ENCODE measurements at regions not wholly inside any gene's neighbourhood (a gene's known extent, or its start where the extent isn't known, plus 50 kb on each side); places are given as distances from the start of the nearest gene placed in this dataset.

- DNase-seq (ENCODE audit: extremely low spot score), result no peak
- intact Hi-C loops (cut with DNase I), result no loop called here
- Histone ChIP-seq H3K27me3 (peaks cover 0 to 28% (median 0%) of the 10 kb centered on the region in 4 donors), H3K4me1 (peaks cover 0 to 14% (median 0%) of the 10 kb centered on the region in 4 donors), H3K4me3 (no peak overlapping the region), H3K36me3 (no peaks in the 10 kb centered on the region), H3K27ac (replicated peaks in 1 of 4) (no peak overlapping the region), H3K9me3 (no peaks in the 10 kb centered on the region)
- no peak for TF ChIP-seq CTCF (IDR thresholded peaks at IDR 0.05)
- TF ChIP-seq POLR2AphosphoS5 (IDR thresholded peaks at IDR 0.05), result no peak
- TF ChIP-seq POLR2A (IDR thresholded peaks at IDR 0.05; ENCODE audit: low read depth), result no peak
- no peak for TF ChIP-seq EP300 (IDR thresholded peaks at IDR 0.05)
- WGBS, result 86% methylated on average over 8 of the region's 8 CpGs
Observed at GRCh38 chr2:3043726-3044125, 333.9 kb downstream of the EIPR1 start.

- TF ChIP-seq POLR2A (IDR thresholded peaks at IDR 0.05; ENCODE audit: low read depth) (no peak), POLR2AphosphoS5 (IDR thresholded peaks at IDR 0.05) (no peak), CTCF (IDR thresholded peaks at IDR 0.05) (no peak), EP300 (IDR thresholded peaks at IDR 0.05) (no peak)
Observed at GRCh38 chr2:3042601-3043585, 334.7 kb downstream of the EIPR1 start.

GRCh38 chr2:3041841-3042600, 335.6 kb downstream of the EIPR1 start:
- WGBS, result 47% methylated on average over 22 of the region's 25 CpGs
- no peak overlapping the region for H3K27ac ChIP-seq (replicated peaks in 1 of 4)

More at GRCh38 chr2:3042601-3043585, 334.7 kb downstream of the EIPR1 start:
- Histone ChIP-seq H3K4me1 (peaks cover 0 to 14% (median 0%) of the 10 kb centered on the region in 4 donors), H3K4me3 (no peak overlapping the region), H3K27ac (replicated peaks in 1 of 4) (no peak overlapping the region), H3K36me3 (no peaks in the 10 kb centered on the region), H3K9me3 (no peaks in the 10 kb centered on the region), H3K27me3 (peaks cover 0 to 29% (median 0%) of the 10 kb centered on the region in 4 donors)
- 81% methylated on average over 19 of the region's 20 CpGs for WGBS
- intact Hi-C loops (cut with DNase I), result no loop called here
- no peak for DNase-seq (ENCODE audit: extremely low spot score)

GRCh38 chr2:3041246-3041645, 336.4 kb downstream of the EIPR1 start:
- Histone ChIP-seq H3K4me3 (no peak overlapping the region), H3K9me3 (no peaks in the 10 kb centered on the region), H3K36me3 (no peaks in the 10 kb centered on the region), H3K4me1 (peaks cover 0 to 14% (median 0%) of the 10 kb centered on the region in 4 donors), H3K27ac (replicated peaks in 1 of 4) (no peak overlapping the region), H3K27me3 (peaks cover 0 to 29% (median 0%) of the 10 kb centered on the region in 4 donors)
- TF ChIP-seq CTCF (IDR thresholded peaks at IDR 0.05), result no peak
- no peak for TF ChIP-seq POLR2A (IDR thresholded peaks at IDR 0.05; ENCODE audit: low read depth)
- no peak for TF ChIP-seq POLR2AphosphoS5 (IDR thresholded peaks at IDR 0.05)
- no peak for TF ChIP-seq EP300 (IDR thresholded peaks at IDR 0.05)
- 65% methylated on average over 12 of the region's 17 CpGs for WGBS
- no peak for DNase-seq (ENCODE audit: extremely low spot score)
- intact Hi-C loops (cut with DNase I), result no loop called here

More at GRCh38 chr2:3041841-3042600, 335.6 kb downstream of the EIPR1 start:
- peaks cover 0 to 29% (median 0%) of the 10 kb centered on the region in 4 donors for H3K27me3 ChIP-seq
- no peaks in the 10 kb centered on the region for H3K9me3 ChIP-seq
- DNase-seq (ENCODE audit: extremely low spot score), result no peak
- TF ChIP-seq CTCF (IDR thresholded peaks at IDR 0.05), result no peak
- no peak for TF ChIP-seq POLR2A (IDR thresholded peaks at IDR 0.05; ENCODE audit: low read depth)
- no peak for TF ChIP-seq POLR2AphosphoS5 (IDR thresholded peaks at IDR 0.05)
- TF ChIP-seq EP300 (IDR thresholded peaks at IDR 0.05), result no peak
- intact Hi-C loops (cut with DNase I), result no loop called here
- H3K36me3 ChIP-seq, result no peaks in the 10 kb centered on the region
- peaks cover 0 to 14% (median 0%) of the 10 kb centered on the region in 4 donors for H3K4me1 ChIP-seq
- H3K4me3 ChIP-seq, result no peak overlapping the region
